C4-2B (cell line): ENCODE measurements at regions not wholly inside any gene's neighbourhood (a gene's known extent, or its start where the extent isn't known, plus 50 kb on each side); places are given as distances from the start of the nearest gene placed in this dataset.

ENCODE experiments used
- CTCF ChIP-seq: fragments of 450-650 bp; conservative IDR thresholded peaks from 2 replicates; pipeline ENCODE4 v1.5.1; 2017; ENCODE audit warnings: mild to moderate bottlenecking
- ZFX ChIP-seq: fragments of 450-650 bp; IDR thresholded peaks from 2 replicates; pipeline ENCODE4 v1.6.1; 2017

DNA sequence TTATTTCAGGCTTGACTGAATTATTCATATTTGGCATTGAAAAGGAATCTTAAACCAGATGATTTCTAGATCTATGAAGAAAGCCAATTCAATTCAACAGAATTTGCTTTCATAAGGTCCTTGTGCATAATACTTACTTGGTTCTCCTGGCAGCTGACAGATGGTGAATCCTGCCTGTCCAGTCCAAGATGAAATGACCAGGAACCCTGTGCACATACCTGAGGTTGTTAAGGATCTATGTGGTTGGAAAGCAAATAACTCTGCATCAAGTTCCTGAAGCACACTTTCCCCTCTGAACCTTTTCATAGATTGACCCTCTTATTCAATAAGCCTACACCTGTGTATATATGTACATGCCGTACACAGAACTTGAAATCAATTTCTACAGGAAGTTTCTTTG lies 562.7 kb downstream of the PPARGC1A start:
- TF ChIP-seq CTCF (no peak), ZFX (no peak)
